ENCODE measurements at regions not wholly inside any gene's neighbourhood (a gene's known extent, or its start where the extent isn't known, plus 50 kb on each side); places are given as distances from the start of the nearest gene placed in this dataset.

GRCh38 chr3:174442302-174442682 is 416.8 kb upstream of the NAALADL2 start:
- TF ChIP-seq CTCF (IDR thresholded peaks at IDR 0.05; ENCODE audit: insufficient read depth, low read length, poor library complexity, severe bottlenecking) (no peak), EZH2phosphoT487 (conservative IDR thresholded peaks at IDR 0.05; ENCODE audit: low read length) (no peak)
